Fibroblast of lung (primary cell): ENCODE measurements at regions not wholly inside any gene's neighbourhood (a gene's known extent, or its start where the extent isn't known, plus 50 kb on each side); places are given as distances from the start of the nearest gene placed in this dataset.

Source experiments
- DNase-seq, 2 donors: peaks; one replicate each; pipeline versions ENCODE4 v3.0.0 to v3.0.0-alpha.2; 2010; ENCODE audit warnings: low read depth in 2 of 2
- H2AFZ ChIP-seq: 2 replicates; pipeline ENCODE4 v1.5.1; 2012; ENCODE audit warnings: low read length, control low read depth, inconsistent platforms
- H3K27ac ChIP-seq: 2 replicates; pipeline ENCODE4 v1.5.1; 2011; ENCODE audit warnings: low read length, control low read depth; ENCODE audit not compliant: insufficient read depth
- H3K27me3 ChIP-seq: 2 replicates; pipeline ENCODE4 v1.5.1; 2011; ENCODE audit warnings: mild to moderate bottlenecking, low read length; ENCODE audit not compliant: control insufficient read depth, insufficient read depth
- H3K36me3 ChIP-seq: 2 replicates; pipeline ENCODE4 v1.5.1; 2011; ENCODE audit warnings: low read length; ENCODE audit not compliant: control insufficient read depth, insufficient read depth
- H3K4me1 ChIP-seq: 2 replicates; pipeline ENCODE4 v1.5.1; 2011; ENCODE audit warnings: low read length; ENCODE audit not compliant: control insufficient read depth, insufficient read depth; ENCODE audit errors: extremely low read depth
- H3K4me2 ChIP-seq: 2 replicates; pipeline ENCODE4 v1.5.1; 2011; ENCODE audit warnings: low read length, control low read depth; ENCODE audit not compliant: insufficient read depth; ENCODE audit errors: extremely low read depth
- H3K4me3 ChIP-seq, 4 experiments: fragments of 200-600 bp in 1 of 4; sonication (generic) in 1 of 4; replicated peaks in 1 of 4; 2 replicates each; pipeline ENCODE4 v1.5.1; 2011 to 2016; ENCODE audit warnings: low read length in 4 of 4, low read depth in 3 of 4, mild to moderate bottlenecking in 3 of 4, control low read depth in 2 of 4, inconsistent platforms in 1 of 4, mixed read lengths in 1 of 4; ENCODE audit not compliant: insufficient read depth in 1 of 4; ENCODE audit errors: control extremely low read depth in 1 of 4
- H3K79me2 ChIP-seq: 2 replicates; pipeline ENCODE4 v1.5.1; 2012; ENCODE audit warnings: mild to moderate bottlenecking, low read length, inconsistent platforms; ENCODE audit not compliant: control insufficient read depth, insufficient read depth
- H3K9ac ChIP-seq: 2 replicates; pipeline ENCODE4 v1.5.1; 2011; ENCODE audit warnings: mild to moderate bottlenecking, low read length, control low read depth; ENCODE audit not compliant: insufficient read depth
- H3K9me3 ChIP-seq: 2 replicates; pipeline ENCODE4 v1.5.1; 2012; ENCODE audit warnings: low read depth, low read length; ENCODE audit not compliant: control insufficient read depth, insufficient read depth
- H4K20me1 ChIP-seq: 2 replicates; pipeline ENCODE4 v1.5.1; 2011; ENCODE audit warnings: low read length; ENCODE audit not compliant: control insufficient read depth, insufficient read depth; ENCODE audit errors: extremely low read depth
- EZH2 ChIP-seq: IDR thresholded peaks from 2 replicates; pipeline ENCODE4 v1.5.1; 2012; ENCODE audit warnings: low read length, control low read depth, mild to moderate bottlenecking; ENCODE audit errors: missing control alignments
- TF ChIP-seq, protein P1 (sequence below), 2 donors: IDR thresholded peaks in 1 of 2; conservative IDR thresholded peaks in 1 of 2; 1 replicate in 1 of 2; 2 replicates in 1 of 2; pipeline ENCODE4 v1.5.1; 2011 to 2012; ENCODE audit warnings: low read length in 2 of 2, control low read depth in 1 of 2, inconsistent platforms in 1 of 2, low read depth in 1 of 2, mild to moderate bottlenecking in 1 of 2

DNA sequence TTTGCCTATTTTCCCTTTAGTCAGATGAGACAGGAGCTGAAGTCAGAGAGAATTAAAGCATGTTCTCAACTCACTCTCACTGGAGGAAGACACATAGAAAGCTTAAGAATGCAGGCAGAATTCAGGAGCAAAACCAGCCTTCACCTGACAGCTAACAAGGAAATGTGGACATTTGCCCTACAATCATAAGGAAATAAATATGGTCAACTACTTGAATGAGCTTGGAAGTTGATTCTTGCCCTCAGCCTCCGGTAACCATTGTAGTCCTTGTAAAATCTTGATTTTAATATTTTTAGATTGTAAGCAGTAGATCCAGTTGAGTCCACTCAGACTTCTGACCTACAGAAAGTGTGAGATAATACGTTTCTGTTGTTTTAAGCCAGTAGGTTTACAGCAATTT lies 752.5 kb upstream of the ZWINT start:
- no peak for TF ChIP-seq EZH2
- TF ChIP-seq, protein P1, sequence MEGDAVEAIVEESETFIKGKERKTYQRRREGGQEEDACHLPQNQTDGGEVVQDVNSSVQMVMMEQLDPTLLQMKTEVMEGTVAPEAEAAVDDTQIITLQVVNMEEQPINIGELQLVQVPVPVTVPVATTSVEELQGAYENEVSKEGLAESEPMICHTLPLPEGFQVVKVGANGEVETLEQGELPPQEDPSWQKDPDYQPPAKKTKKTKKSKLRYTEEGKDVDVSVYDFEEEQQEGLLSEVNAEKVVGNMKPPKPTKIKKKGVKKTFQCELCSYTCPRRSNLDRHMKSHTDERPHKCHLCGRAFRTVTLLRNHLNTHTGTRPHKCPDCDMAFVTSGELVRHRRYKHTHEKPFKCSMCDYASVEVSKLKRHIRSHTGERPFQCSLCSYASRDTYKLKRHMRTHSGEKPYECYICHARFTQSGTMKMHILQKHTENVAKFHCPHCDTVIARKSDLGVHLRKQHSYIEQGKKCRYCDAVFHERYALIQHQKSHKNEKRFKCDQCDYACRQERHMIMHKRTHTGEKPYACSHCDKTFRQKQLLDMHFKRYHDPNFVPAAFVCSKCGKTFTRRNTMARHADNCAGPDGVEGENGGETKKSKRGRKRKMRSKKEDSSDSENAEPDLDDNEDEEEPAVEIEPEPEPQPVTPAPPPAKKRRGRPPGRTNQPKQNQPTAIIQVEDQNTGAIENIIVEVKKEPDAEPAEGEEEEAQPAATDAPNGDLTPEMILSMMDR (conservative IDR thresholded peaks at IDR 0.05 in 1 of 2, IDR thresholded peaks at IDR 0.05 in 1 of 2; ENCODE audit: low read depth in 1 of 2, low read length in 2 of 2), result no peak
- no peaks in the 10 kb centered on the region for H4K20me1 ChIP-seq

DNA sequence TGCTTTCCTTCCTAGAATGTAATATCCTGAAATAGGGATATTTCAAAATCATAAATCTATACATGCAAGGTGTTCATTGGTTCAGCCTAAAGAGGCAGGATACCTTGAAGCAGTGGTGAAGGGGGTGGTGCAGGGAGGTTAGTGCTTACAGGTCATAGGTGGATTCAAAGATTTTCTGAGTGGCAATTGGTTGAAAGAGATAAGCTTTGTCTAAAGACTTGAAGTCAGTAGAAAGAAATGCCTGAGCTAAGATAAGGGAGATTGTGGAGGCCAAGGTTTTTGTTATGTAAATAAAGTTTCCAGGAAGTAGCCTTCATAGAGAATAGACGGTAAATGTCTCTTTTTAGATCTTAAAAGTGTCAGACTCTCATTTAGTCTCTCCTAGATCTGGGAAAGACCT lies 741.2 kb upstream of the ZWINT start:
- TF ChIP-seq, protein P1 (conservative IDR thresholded peaks at IDR 0.05 in 1 of 2, IDR thresholded peaks at IDR 0.05 in 1 of 2; ENCODE audit: low read depth in 1 of 2, low read length in 2 of 2), result no peak
- no peak for TF ChIP-seq EZH2
- Histone ChIP-seq H2AFZ (no peak overlapping the region), H4K20me1 (no peaks in the 10 kb centered on the region), H3K4me3 (no peak overlapping the region), H3K9ac (no peak overlapping the region), H3K36me3 (no peaks in the 10 kb centered on the region), H3K79me2 (no peaks in the 10 kb centered on the region), H3K4me2 (no peak overlapping the region), H3K27ac (no peak overlapping the region), H3K9me3 (no peaks in the 10 kb centered on the region), H3K27me3 (no peaks in the 10 kb centered on the region), H3K4me1 (no peaks in the 10 kb centered on the region)
- no peak for DNase-seq

More for the DNA sequence above, 752.5 kb upstream of the ZWINT start:
- no peaks in the 10 kb centered on the region for H3K4me1 ChIP-seq
- H2AFZ ChIP-seq, result no peak overlapping the region
- no peak for DNase-seq
- no peaks in the 10 kb centered on the region for H3K36me3 ChIP-seq
- H3K4me3 ChIP-seq, result no peak overlapping the region
- no peaks in the 10 kb centered on the region for H3K27me3 ChIP-seq
- no peaks in the 10 kb centered on the region for H3K79me2 ChIP-seq
- H3K27ac ChIP-seq, result no peak overlapping the region
- H3K9me3 ChIP-seq, result no peaks in the 10 kb centered on the region
- H3K9ac ChIP-seq, result no peak overlapping the region
- no peak overlapping the region for H3K4me2 ChIP-seq

DNA sequence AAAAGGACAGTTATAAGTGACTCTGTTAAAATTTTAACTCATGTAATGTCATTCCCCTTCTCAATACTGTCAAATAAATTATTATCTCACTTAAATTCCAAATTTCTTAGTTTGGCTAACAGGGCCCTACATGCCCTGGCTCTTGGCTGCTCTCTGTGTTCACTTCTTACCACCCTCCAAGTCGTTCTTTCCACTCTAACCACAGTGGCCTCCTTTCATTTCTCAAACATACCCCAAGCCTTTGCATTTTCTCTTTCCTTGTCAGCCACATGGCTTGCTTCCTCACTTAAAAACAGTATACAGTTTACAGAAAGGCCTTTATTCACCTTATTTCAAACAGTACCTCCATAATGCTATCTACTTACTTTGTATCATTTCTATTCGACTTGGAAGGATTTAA lies 737.1 kb upstream of the ZWINT start:
- Histone ChIP-seq H3K9ac (no peak overlapping the region), H4K20me1 (no peaks in the 10 kb centered on the region), H3K4me2 (no peak overlapping the region), H3K36me3 (no peaks in the 10 kb centered on the region), H3K4me1 (no peaks in the 10 kb centered on the region), H2AFZ (no peak overlapping the region), H3K9me3 (no peaks in the 10 kb centered on the region), H3K4me3 (no peak overlapping the region), H3K79me2 (no peaks in the 10 kb centered on the region), H3K27me3 (no peaks in the 10 kb centered on the region), H3K27ac (no peak overlapping the region)
- no peak for TF ChIP-seq EZH2
- TF ChIP-seq, protein P1 (conservative IDR thresholded peaks at IDR 0.05 in 1 of 2, IDR thresholded peaks at IDR 0.05 in 1 of 2; ENCODE audit: low read depth in 1 of 2, low read length in 2 of 2), result no peak
- DNase-seq, result no peak
